ENCODE measurements at regions not wholly inside any gene's neighbourhood (a gene's known extent, or its start where the extent isn't known, plus 50 kb on each side); places are given as distances from the start of the nearest gene placed in this dataset.

DNA sequence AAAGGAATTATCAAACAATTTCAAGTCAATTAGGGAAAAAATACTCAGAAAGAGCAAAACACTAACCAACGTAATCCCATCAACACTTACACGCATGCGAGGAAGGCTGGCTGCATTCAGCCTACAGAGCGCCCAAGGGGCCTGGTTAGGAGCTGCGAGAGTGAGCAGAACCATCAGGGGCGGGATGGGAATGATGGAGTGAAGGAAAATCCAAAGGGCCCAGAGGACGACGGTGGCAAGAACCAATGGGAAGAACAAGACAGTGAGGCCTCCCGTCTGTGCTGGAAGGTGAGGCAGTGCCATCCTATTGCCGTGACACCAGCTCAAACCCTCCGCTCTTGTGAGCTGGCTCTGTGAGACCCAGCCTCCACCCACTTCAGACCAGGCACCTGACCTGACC, 253.0 kb downstream of the IRS2 start:
- Mint-ChIP-seq H3K27ac (no peak overlapping the region), H3K9me3 (peaks cover 5% of the 10 kb centered on the region), H3K4me1 (no peaks in the 10 kb centered on the region), H3K27me3 (ENCODE audit: low read depth) (no peaks in the 10 kb centered on the region), H3K4me3 (no peak overlapping the region), H3K36me3 (no peaks in the 10 kb centered on the region)
- TF ChIP-seq NR3C1 (CRISPR knock-in tag; conservative IDR thresholded peaks at IDR 0.05; ENCODE audit: low read depth) (no peak), ELF4 (CRISPR knock-in tag; IDR thresholded peaks at IDR 0.05; ENCODE audit: low read depth) (no peak), ZBTB21 (CRISPR knock-in tag; IDR thresholded peaks at IDR 0.05; ENCODE audit: borderline replicate concordance) (no peak), GRHL2 (CRISPR knock-in tag; IDR thresholded peaks at IDR 0.05; ENCODE audit: insufficient replicate concordance, severe bottlenecking) (no peak), ZNF121 (CRISPR knock-in tag; IDR thresholded peaks at IDR 0.05) (no peak), EMX1 (CRISPR knock-in tag; IDR thresholded peaks at IDR 0.05) (no peak), RELA (CRISPR knock-in tag; IDR thresholded peaks at IDR 0.05; ENCODE audit: borderline replicate concordance) (no peak), ZNF232 (CRISPR knock-in tag; IDR thresholded peaks at IDR 0.05) (no peak)
- TF ChIP-seq, protein P1, sequence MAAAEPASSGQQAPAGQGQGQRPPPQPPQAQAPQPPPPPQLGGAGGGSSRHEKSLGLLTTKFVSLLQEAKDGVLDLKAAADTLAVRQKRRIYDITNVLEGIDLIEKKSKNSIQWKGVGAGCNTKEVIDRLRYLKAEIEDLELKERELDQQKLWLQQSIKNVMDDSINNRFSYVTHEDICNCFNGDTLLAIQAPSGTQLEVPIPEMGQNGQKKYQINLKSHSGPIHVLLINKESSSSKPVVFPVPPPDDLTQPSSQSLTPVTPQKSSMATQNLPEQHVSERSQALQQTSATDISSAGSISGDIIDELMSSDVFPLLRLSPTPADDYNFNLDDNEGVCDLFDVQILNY (CRISPR knock-in tag; IDR thresholded peaks at IDR 0.05): no peak
- TF ChIP-seq, protein P2, sequence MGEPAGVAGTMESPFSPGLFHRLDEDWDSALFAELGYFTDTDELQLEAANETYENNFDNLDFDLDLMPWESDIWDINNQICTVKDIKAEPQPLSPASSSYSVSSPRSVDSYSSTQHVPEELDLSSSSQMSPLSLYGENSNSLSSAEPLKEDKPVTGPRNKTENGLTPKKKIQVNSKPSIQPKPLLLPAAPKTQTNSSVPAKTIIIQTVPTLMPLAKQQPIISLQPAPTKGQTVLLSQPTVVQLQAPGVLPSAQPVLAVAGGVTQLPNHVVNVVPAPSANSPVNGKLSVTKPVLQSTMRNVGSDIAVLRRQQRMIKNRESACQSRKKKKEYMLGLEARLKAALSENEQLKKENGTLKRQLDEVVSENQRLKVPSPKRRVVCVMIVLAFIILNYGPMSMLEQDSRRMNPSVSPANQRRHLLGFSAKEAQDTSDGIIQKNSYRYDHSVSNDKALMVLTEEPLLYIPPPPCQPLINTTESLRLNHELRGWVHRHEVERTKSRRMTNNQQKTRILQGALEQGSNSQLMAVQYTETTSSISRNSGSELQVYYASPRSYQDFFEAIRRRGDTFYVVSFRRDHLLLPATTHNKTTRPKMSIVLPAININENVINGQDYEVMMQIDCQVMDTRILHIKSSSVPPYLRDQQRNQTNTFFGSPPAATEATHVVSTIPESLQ (CRISPR knock-in tag; IDR thresholded peaks at IDR 0.05): no peak
- TF ChIP-seq, protein P3, sequence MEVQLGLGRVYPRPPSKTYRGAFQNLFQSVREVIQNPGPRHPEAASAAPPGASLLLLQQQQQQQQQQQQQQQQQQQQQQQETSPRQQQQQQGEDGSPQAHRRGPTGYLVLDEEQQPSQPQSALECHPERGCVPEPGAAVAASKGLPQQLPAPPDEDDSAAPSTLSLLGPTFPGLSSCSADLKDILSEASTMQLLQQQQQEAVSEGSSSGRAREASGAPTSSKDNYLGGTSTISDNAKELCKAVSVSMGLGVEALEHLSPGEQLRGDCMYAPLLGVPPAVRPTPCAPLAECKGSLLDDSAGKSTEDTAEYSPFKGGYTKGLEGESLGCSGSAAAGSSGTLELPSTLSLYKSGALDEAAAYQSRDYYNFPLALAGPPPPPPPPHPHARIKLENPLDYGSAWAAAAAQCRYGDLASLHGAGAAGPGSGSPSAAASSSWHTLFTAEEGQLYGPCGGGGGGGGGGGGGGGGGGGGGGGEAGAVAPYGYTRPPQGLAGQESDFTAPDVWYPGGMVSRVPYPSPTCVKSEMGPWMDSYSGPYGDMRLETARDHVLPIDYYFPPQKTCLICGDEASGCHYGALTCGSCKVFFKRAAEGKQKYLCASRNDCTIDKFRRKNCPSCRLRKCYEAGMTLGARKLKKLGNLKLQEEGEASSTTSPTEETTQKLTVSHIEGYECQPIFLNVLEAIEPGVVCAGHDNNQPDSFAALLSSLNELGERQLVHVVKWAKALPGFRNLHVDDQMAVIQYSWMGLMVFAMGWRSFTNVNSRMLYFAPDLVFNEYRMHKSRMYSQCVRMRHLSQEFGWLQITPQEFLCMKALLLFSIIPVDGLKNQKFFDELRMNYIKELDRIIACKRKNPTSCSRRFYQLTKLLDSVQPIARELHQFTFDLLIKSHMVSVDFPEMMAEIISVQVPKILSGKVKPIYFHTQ (CRISPR knock-in tag; IDR thresholded peaks at IDR 0.05): no peak
- ATAC-seq (peak; percentile 28; the same call in 1 of the 2 replicates), DNase-seq (ENCODE audit: low spot score) (no peak)
- ChIA-PET CTCF (no interaction called here), POLR2A (interaction anchor here (0.6 kb wide), 1 partner anchor 490 kb away, joined by 3 read pairs; no protein-coding TSS in a partner anchor)

DNA sequence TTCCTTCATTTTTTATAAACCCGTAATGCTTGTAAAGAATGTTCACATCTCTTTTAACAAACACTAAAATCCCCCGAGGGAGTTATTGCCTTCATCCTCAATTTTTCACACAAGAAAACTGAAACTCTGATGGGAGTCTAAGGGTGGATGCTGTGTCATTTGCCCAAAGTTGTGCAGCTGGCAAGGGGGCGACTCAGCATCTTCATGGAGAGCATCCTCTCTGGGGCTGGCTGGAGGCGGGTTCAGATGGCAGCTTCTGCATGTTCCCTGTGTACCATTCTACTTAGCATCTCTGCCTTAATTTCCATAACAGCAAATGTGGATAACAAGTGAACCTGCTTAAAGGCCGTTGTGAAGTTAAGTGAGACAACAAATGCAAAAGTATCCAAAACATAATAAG, 256.4 kb downstream of the IRS2 start:
- TF ChIP-seq ZNF219 (CRISPR knock-in tag; IDR thresholded peaks at IDR 0.05; ENCODE audit: borderline replicate concordance) (no peak), OVOL2 (CRISPR knock-in tag; IDR thresholded peaks at IDR 0.05; ENCODE audit: borderline replicate concordance) (no peak), GRHL2 (CRISPR knock-in tag; IDR thresholded peaks at IDR 0.05; ENCODE audit: insufficient replicate concordance, severe bottlenecking) (no peak), JAZF1 (CRISPR knock-in tag; IDR thresholded peaks at IDR 0.05) (no peak), ATF1 (CRISPR knock-in tag; IDR thresholded peaks at IDR 0.05) (no peak), PRRX2 (CRISPR knock-in tag; IDR thresholded peaks at IDR 0.05) (no peak), ESRRA (CRISPR knock-in tag; IDR thresholded peaks at IDR 0.05; ENCODE audit: borderline replicate concordance) (no peak), FOXJ3 (CRISPR knock-in tag; IDR thresholded peaks at IDR 0.05; ENCODE audit: borderline replicate concordance) (no peak), RELA (CRISPR knock-in tag; IDR thresholded peaks at IDR 0.05; ENCODE audit: borderline replicate concordance) (no peak), TCF7 (CRISPR knock-in tag; IDR thresholded peaks at IDR 0.05; ENCODE audit: low read depth) (no peak), MYBL2 (CRISPR knock-in tag; IDR thresholded peaks at IDR 0.05) (no peak)
- TF ChIP-seq, protein P4, sequence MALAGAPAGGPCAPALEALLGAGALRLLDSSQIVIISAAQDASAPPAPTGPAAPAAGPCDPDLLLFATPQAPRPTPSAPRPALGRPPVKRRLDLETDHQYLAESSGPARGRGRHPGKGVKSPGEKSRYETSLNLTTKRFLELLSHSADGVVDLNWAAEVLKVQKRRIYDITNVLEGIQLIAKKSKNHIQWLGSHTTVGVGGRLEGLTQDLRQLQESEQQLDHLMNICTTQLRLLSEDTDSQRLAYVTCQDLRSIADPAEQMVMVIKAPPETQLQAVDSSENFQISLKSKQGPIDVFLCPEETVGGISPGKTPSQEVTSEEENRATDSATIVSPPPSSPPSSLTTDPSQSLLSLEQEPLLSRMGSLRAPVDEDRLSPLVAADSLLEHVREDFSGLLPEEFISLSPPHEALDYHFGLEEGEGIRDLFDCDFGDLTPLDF (CRISPR knock-in tag; IDR thresholded peaks at IDR 0.05): no peak
- TF ChIP-seq, protein P5, sequence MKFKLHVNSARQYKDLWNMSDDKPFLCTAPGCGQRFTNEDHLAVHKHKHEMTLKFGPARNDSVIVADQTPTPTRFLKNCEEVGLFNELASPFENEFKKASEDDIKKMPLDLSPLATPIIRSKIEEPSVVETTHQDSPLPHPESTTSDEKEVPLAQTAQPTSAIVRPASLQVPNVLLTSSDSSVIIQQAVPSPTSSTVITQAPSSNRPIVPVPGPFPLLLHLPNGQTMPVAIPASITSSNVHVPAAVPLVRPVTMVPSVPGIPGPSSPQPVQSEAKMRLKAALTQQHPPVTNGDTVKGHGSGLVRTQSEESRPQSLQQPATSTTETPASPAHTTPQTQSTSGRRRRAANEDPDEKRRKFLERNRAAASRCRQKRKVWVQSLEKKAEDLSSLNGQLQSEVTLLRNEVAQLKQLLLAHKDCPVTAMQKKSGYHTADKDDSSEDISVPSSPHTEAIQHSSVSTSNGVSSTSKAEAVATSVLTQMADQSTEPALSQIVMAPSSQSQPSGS (CRISPR knock-in tag; IDR thresholded peaks at IDR 0.05; ENCODE audit: borderline replicate concordance, low read depth): no peak
- TF ChIP-seq, protein P6, sequence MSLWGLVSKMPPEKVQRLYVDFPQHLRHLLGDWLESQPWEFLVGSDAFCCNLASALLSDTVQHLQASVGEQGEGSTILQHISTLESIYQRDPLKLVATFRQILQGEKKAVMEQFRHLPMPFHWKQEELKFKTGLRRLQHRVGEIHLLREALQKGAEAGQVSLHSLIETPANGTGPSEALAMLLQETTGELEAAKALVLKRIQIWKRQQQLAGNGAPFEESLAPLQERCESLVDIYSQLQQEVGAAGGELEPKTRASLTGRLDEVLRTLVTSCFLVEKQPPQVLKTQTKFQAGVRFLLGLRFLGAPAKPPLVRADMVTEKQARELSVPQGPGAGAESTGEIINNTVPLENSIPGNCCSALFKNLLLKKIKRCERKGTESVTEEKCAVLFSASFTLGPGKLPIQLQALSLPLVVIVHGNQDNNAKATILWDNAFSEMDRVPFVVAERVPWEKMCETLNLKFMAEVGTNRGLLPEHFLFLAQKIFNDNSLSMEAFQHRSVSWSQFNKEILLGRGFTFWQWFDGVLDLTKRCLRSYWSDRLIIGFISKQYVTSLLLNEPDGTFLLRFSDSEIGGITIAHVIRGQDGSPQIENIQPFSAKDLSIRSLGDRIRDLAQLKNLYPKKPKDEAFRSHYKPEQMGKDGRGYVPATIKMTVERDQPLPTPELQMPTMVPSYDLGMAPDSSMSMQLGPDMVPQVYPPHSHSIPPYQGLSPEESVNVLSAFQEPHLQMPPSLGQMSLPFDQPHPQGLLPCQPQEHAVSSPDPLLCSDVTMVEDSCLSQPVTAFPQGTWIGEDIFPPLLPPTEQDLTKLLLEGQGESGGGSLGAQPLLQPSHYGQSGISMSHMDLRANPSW (CRISPR knock-in tag; conservative IDR thresholded peaks at IDR 0.05; ENCODE audit: low read depth): no peak
- TF ChIP-seq, protein P7, sequence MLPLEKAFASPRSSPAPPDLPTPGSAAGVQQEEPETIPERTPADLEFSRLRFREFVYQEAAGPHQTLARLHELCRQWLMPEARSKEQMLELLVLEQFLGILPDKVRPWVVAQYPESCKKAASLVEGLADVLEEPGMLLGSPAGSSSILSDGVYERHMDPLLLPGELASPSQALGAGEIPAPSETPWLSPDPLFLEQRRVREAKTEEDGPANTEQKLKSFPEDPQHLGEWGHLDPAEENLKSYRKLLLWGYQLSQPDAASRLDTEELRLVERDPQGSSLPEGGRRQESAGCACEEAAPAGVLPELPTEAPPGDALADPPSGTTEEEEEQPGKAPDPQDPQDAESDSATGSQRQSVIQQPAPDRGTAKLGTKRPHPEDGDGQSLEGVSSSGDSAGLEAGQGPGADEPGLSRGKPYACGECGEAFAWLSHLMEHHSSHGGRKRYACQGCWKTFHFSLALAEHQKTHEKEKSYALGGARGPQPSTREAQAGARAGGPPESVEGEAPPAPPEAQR (CRISPR knock-in tag; IDR thresholded peaks at IDR 0.05): no peak
- H3K9me3 Mint-ChIP-seq: no peaks in the 10 kb centered on the region
- no peak overlapping the region for H3K27ac Mint-ChIP-seq
- POLR2A ChIA-PET: no interaction called here
- no peaks in the 10 kb centered on the region for H3K27me3 Mint-ChIP-seq (ENCODE audit: low read depth)
- H3K4me3 Mint-ChIP-seq: no peak overlapping the region
- no peak for ATAC-seq
- no peaks in the 10 kb centered on the region for H3K36me3 Mint-ChIP-seq
- DNase-seq (ENCODE audit: low spot score): no peak
- H3K4me1 Mint-ChIP-seq: peaks cover under 1% of the 10 kb centered on the region; the same call in 1 of the 2 replicates
- CTCF ChIA-PET: no interaction called here
